ENCODE measurements at regions not wholly inside any gene's neighbourhood (a gene's known extent, or its start where the extent isn't known, plus 50 kb on each side); places are given as distances from the start of the nearest gene placed in this dataset.
"Not testable (repeated sequence)": the region's sequence is repeated elsewhere in the genome, so short reads cannot be mapped to it uniquely, and the experiment has no call there.

DNA sequence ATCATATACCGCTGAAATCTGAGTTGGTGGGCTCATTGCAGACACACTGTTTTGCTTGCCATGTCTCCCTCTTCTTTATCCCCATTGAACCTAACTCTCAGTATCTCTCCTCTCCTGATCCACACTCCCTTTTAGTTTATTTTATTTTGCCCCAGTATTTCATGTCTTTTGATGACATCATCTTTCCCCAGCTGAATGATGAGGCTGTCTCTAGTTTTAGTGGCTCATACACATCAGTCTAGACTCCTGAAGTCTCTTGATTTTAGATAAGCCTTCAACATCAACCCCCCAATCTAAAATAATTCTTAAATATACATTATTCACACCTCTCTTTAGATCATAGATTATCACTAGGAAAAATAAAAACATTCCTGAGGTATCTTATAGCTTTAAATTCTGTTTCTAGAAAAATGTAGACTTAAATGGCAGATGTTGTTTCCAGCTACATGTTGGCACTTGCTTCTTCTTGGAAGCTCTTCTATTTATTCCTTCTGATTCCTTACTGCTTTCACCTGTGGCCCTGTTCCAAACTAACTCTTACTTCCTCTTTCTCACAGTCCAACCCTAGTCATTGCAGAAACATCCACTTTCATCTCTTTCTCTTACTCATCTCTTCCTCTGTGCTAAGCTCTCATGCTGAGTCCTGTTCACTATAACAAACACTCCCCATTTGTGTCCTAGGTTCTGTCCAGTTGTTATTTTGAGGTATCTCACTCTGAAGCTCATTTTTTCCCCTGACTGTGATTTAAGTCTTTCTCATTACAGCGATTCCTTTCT is 191.9 kb upstream of the SLC35B3 start:
- Histone ChIP-seq H3K9me3 (replicated peaks in 1 of 3) (no peaks in the 10 kb centered on the region), H3K4me3 (no peak overlapping the region), H3K4me1 (replicated peaks in 1 of 2) (no peaks in the 10 kb centered on the region), H3K27me3 (no peaks in the 10 kb centered on the region), H3K36me3 (replicated peaks in 1 of 2) (no peaks in the 10 kb centered on the region), H3K27ac (no peak overlapping the region)
- intact Hi-C loops (cut with DNase I) = no loop called here
- no peak for TF ChIP-seq CTCF (IDR thresholded peaks at IDR 0.05)
- TF ChIP-seq POLR2A (IDR thresholded peaks at IDR 0.05) = no peak
- 86 to 98% (median 89%) methylated on average over 2 of the region's 2 CpGs for WGBS, 4 donors
- DNase-seq = no peak

- intact Hi-C loops (cut with DNase I) = no loop called here
- no peaks in the 10 kb centered on the region for H3K4me1 ChIP-seq (replicated peaks in 1 of 2)
- H3K4me3 ChIP-seq = no peak overlapping the region
- H3K27me3 ChIP-seq = no peaks in the 10 kb centered on the region
- no peaks in the 10 kb centered on the region for H3K9me3 ChIP-seq (replicated peaks in 1 of 3)
- 86 to 92% (median 89%) methylated on average over 1 of the region's 1 CpG for WGBS, 4 donors
- DNase-seq = no peak
- no peaks in the 10 kb centered on the region for H3K36me3 ChIP-seq (replicated peaks in 1 of 2)
- H3K27ac ChIP-seq = no peak overlapping the region
- no peak for TF ChIP-seq POLR2A (IDR thresholded peaks at IDR 0.05)
- TF ChIP-seq CTCF (IDR thresholded peaks at IDR 0.05) = no peak
Measured at GRCh38 chr6:8624665-8625064, 189.3 kb upstream of the SLC35B3 start.

DNA sequence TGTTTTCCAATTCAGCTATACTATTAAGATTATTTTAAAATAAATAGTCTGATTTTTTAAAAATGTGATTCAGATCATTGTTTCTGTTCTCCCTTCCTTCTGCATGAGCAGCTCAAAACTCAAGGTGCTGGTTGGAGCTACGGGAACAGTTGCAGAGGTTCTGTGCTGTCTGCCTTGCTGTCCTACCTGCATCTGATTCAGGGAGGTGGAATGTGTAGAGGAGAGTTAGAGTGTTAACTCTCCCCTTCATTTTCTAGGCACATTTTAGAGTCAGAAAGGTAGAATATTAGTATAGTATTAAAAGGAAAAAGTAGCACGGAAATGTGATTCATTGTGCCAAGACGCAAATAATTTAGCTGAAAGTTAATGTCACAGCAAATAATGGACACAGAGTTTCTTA is 188.1 kb upstream of the SLC35B3 start:
- no peak overlapping the region for H3K4me3 ChIP-seq
- H3K4me1 ChIP-seq (replicated peaks in 1 of 2) = no peaks in the 10 kb centered on the region
- H3K27me3 ChIP-seq = no peaks in the 10 kb centered on the region
- H3K36me3 ChIP-seq (replicated peaks in 1 of 2) = no peaks in the 10 kb centered on the region
- H3K27ac ChIP-seq = no peak overlapping the region
- TF ChIP-seq CTCF (IDR thresholded peaks at IDR 0.05) (no peak), POLR2A (IDR thresholded peaks at IDR 0.05) (no peak)
- intact Hi-C loops (cut with DNase I) = no loop called here
- no peak for DNase-seq
- 64 to 81% (median 73%) methylated on average over 3 of the region's 3 CpGs for WGBS, 4 donors
- H3K9me3 ChIP-seq (replicated peaks in 1 of 3) = no peaks in the 10 kb centered on the region

DNA sequence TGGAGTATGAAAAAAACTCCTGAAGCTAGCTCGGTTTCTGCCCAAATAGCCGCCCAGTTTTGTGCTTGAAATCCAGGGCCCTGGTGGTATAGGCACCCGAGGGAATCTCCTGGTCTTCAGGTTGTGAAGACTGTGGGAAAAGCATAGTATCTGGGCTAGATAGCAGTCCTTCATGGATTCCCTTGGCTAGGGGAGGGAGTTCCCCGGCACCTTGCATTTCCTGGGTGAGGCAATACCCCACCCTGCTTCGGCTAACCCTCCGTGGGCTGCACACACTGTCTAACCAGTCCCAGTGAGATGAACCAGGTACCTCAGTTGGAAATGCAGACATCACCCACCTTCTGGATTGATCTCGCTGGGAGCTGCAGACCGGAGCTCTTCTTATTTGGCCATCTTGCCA is 184.5 kb upstream of the SLC35B3 start:
- DNase-seq = no peak
- TF ChIP-seq POLR2A (IDR thresholded peaks at IDR 0.05) (no peak), CTCF (IDR thresholded peaks at IDR 0.05) (no peak)
- intact Hi-C loops (cut with DNase I) = no loop called here
- H3K36me3 ChIP-seq (replicated peaks in 1 of 2) = no peaks in the 10 kb centered on the region
- H3K9me3 ChIP-seq (replicated peaks in 1 of 3) = no peaks in the 10 kb centered on the region
- H3K4me3 ChIP-seq = no peak overlapping the region
- no peaks in the 10 kb centered on the region for H3K4me1 ChIP-seq (replicated peaks in 1 of 2)
- H3K27ac ChIP-seq = no peak overlapping the region
- no peaks in the 10 kb centered on the region for H3K27me3 ChIP-seq
- 83 to 93% (median 86%) methylated on average over 7 to 8 of the region's 8 CpGs for WGBS, 4 donors

- H3K36me3 ChIP-seq (replicated peaks in 1 of 2); intact Hi-C loops (cut with DNase I); H3K27ac ChIP-seq; H3K4me3 ChIP-seq; H3K4me1 ChIP-seq (replicated peaks in 1 of 2); H3K9me3 ChIP-seq (replicated peaks in 1 of 3); DNase-seq; H3K27me3 ChIP-seq: not testable (repeated sequence)
- WGBS, 4 donors = 66 to 94% (median 79%) methylated on average over 2 to 5 of the region's 5 CpGs
Measured at GRCh38 chr6:8619408-8619807, 184.1 kb upstream of the SLC35B3 start.
